ENCODE measurements at regions not wholly inside any gene's neighbourhood (a gene's known extent, or its start where the extent isn't known, plus 50 kb on each side); places are given as distances from the start of the nearest gene placed in this dataset.

GRCh38 chr4:43456383-43456782, 563.9 kb downstream of the GRXCR1 start:
- Histone ChIP-seq H3K4me3 (no peak overlapping the region), H3K27me3 (replicated peaks; ENCODE audit: insufficient read depth) (no peaks in the 10 kb centered on the region), H3K36me3 (no peaks in the 10 kb centered on the region), H3K4me1 (replicated peaks) (no peaks in the 10 kb centered on the region), H3K27ac (no peak overlapping the region), H3K9me3 (no peaks in the 10 kb centered on the region)
- intact Hi-C loops (cut with DNase I) = no loop called here
- WGBS = 67% methylated on average over 2 of the region's 2 CpGs
- DNase-seq (ENCODE audit: low spot score) = no peak
- TF ChIP-seq POLR2A (IDR thresholded peaks at IDR 0.05) (no peak), POLR2AphosphoS5 (IDR thresholded peaks at IDR 0.05) (no peak), CTCF (IDR thresholded peaks at IDR 0.05) (no peak)

- H3K4me1 ChIP-seq (replicated peaks) = no peaks in the 10 kb centered on the region
- WGBS = 74% methylated on average over 2 of the region's 2 CpGs
Measured at GRCh38 chr4:43457866-43458265, 565.4 kb downstream of the GRXCR1 start.

GRCh38 chr4:43458293-43458692, 565.8 kb downstream of the GRXCR1 start:
- WGBS = 70% methylated on average over 4 of the region's 4 CpGs
- no peak for DNase-seq (ENCODE audit: low spot score)
- H3K36me3 ChIP-seq = no peaks in the 10 kb centered on the region
- TF ChIP-seq POLR2AphosphoS5 (IDR thresholded peaks at IDR 0.05) = no peak
- TF ChIP-seq POLR2A (IDR thresholded peaks at IDR 0.05) = no peak
- no peak for TF ChIP-seq CTCF (IDR thresholded peaks at IDR 0.05)
- no peaks in the 10 kb centered on the region for H3K9me3 ChIP-seq
- intact Hi-C loops (cut with DNase I) = no loop called here
- H3K4me1 ChIP-seq (replicated peaks) = no peaks in the 10 kb centered on the region
- no peaks in the 10 kb centered on the region for H3K27me3 ChIP-seq (replicated peaks; ENCODE audit: insufficient read depth)
- H3K27ac ChIP-seq = no peak overlapping the region
- no peak overlapping the region for H3K4me3 ChIP-seq

More at GRCh38 chr4:43457866-43458265, 565.4 kb downstream of the GRXCR1 start:
- Histone ChIP-seq H3K4me3 (no peak overlapping the region), H3K27me3 (replicated peaks; ENCODE audit: insufficient read depth) (no peaks in the 10 kb centered on the region), H3K27ac (no peak overlapping the region), H3K36me3 (no peaks in the 10 kb centered on the region), H3K9me3 (no peaks in the 10 kb centered on the region)
- DNase-seq (ENCODE audit: low spot score) = no peak
- no peak for TF ChIP-seq POLR2AphosphoS5 (IDR thresholded peaks at IDR 0.05)
- TF ChIP-seq CTCF (IDR thresholded peaks at IDR 0.05) = no peak
- TF ChIP-seq POLR2A (IDR thresholded peaks at IDR 0.05) = no peak
- intact Hi-C loops (cut with DNase I) = no loop called here

GRCh38 chr4:43471950-43472349, 579.4 kb downstream of the GRXCR1 start:
- DNase-seq (ENCODE audit: low spot score) = no peak
- intact Hi-C loops (cut with DNase I) = no loop called here
- Histone ChIP-seq H3K4me3 (no peak overlapping the region), H3K36me3 (no peaks in the 10 kb centered on the region), H3K4me1 (replicated peaks) (no peaks in the 10 kb centered on the region), H3K27me3 (replicated peaks; ENCODE audit: insufficient read depth) (no peaks in the 10 kb centered on the region), H3K9me3 (no peaks in the 10 kb centered on the region), H3K27ac (no peak overlapping the region)
- 73% methylated on average over 5 of the region's 5 CpGs for WGBS
- TF ChIP-seq POLR2AphosphoS5 (IDR thresholded peaks at IDR 0.05) (no peak), POLR2A (IDR thresholded peaks at IDR 0.05) (no peak), CTCF (IDR thresholded peaks at IDR 0.05) (no peak)

- DNase-seq (ENCODE audit: low spot score) = no peak
- Histone ChIP-seq H3K36me3 (no peaks in the 10 kb centered on the region), H3K27me3 (replicated peaks; ENCODE audit: insufficient read depth) (no peaks in the 10 kb centered on the region), H3K4me1 (replicated peaks) (no peaks in the 10 kb centered on the region), H3K9me3 (no peaks in the 10 kb centered on the region), H3K27ac (no peak overlapping the region), H3K4me3 (no peak overlapping the region)
- no peak for TF ChIP-seq POLR2AphosphoS5 (IDR thresholded peaks at IDR 0.05)
- TF ChIP-seq CTCF (IDR thresholded peaks at IDR 0.05) = no peak
- no peak for TF ChIP-seq POLR2A (IDR thresholded peaks at IDR 0.05)
- intact Hi-C loops (cut with DNase I) = no loop called here
- 21% methylated on average over 1 of the region's 1 CpG for WGBS
Measured at GRCh38 chr4:43481526-43481925, 589.0 kb downstream of the GRXCR1 start.
